Brain microvascular endothelial cell (primary cell): ENCODE measurements at regions not wholly inside any gene's neighbourhood (a gene's known extent, or its start where the extent isn't known, plus 50 kb on each side); places are given as distances from the start of the nearest gene placed in this dataset.

Experiments
- DNase-seq: peaks from one replicate; pipeline ENCODE4 v3.0.0-alpha.2; 2020
- H3K27ac ChIP-seq: fragments of 250-450 bp; sonication (Bioruptor Pico); 2 replicates; pipeline ENCODE4 v1.5.1; 2020; ENCODE audit warnings: mild to moderate bottlenecking, moderate library complexity
- H3K27me3 ChIP-seq: fragments of 250-450 bp; sonication (Bioruptor Pico); replicated peaks from 2 replicates; pipeline ENCODE4 v1.5.1; 2020; ENCODE audit warnings: mild to moderate bottlenecking
- H3K36me3 ChIP-seq: fragments of 250-450 bp; sonication (Bioruptor Pico); replicated peaks from 2 replicates; pipeline ENCODE4 v1.5.1; 2020; ENCODE audit warnings: mild to moderate bottlenecking
- H3K4me3 ChIP-seq: 2 replicates; pipeline ENCODE4 v1.5.1; 2011; ENCODE audit warnings: low read depth, mild to moderate bottlenecking, control low read depth, low read length, moderate library complexity
- CTCF ChIP-seq: IDR thresholded peaks from 2 replicates; pipeline ENCODE4 v1.5.1; 2011; ENCODE audit warnings: low read depth, mild to moderate bottlenecking, moderate library complexity, low read length, control low read depth, inconsistent platforms; ENCODE audit errors: missing control alignments
- in situ Hi-C: cut with HindIII; loops from 2 replicates; pipeline ENCODE4 v1.10.0; 2017; ENCODE audit warnings: low sequenced_read_pairs, low pct_ligation_motif_present

GRCh38 chr6:109306733-109307132 lies 75.5 kb downstream of the CD164 start:
- H3K4me3 ChIP-seq, result no peak overlapping the region
- in situ Hi-C loops, result no loop called here
- no peak for TF ChIP-seq CTCF
- no peak for DNase-seq
- no peaks in the 10 kb centered on the region for H3K27me3 ChIP-seq
- H3K27ac ChIP-seq, result no peak overlapping the region
- no peaks in the 10 kb centered on the region for H3K36me3 ChIP-seq

DNA sequence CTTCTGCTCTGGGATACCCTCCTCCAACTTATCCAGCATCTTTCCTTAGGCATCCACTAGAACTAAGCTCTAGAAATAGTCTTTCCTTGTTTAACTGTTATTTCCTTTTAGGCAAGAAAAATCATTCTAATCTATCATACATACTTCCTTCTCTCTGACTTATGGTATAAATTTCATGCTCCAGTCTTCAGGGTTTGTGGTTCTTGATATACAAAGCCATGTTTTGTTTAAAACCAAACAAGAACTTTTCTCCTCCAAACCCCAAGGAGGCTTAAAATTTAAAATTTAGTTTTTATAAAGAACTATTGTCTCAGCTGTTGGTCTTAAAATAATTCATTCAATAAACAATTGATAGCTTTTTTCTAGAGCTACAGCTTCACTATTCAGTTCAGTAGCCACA lies 77.2 kb downstream of the CD164 start:
- H3K27me3 ChIP-seq, result no peaks in the 10 kb centered on the region
- no peak overlapping the region for H3K4me3 ChIP-seq
- H3K36me3 ChIP-seq, result no peaks in the 10 kb centered on the region
- TF ChIP-seq CTCF, result no peak
- in situ Hi-C loops, result no loop called here
- H3K27ac ChIP-seq, result no peak overlapping the region
- no peak for DNase-seq

DNA sequence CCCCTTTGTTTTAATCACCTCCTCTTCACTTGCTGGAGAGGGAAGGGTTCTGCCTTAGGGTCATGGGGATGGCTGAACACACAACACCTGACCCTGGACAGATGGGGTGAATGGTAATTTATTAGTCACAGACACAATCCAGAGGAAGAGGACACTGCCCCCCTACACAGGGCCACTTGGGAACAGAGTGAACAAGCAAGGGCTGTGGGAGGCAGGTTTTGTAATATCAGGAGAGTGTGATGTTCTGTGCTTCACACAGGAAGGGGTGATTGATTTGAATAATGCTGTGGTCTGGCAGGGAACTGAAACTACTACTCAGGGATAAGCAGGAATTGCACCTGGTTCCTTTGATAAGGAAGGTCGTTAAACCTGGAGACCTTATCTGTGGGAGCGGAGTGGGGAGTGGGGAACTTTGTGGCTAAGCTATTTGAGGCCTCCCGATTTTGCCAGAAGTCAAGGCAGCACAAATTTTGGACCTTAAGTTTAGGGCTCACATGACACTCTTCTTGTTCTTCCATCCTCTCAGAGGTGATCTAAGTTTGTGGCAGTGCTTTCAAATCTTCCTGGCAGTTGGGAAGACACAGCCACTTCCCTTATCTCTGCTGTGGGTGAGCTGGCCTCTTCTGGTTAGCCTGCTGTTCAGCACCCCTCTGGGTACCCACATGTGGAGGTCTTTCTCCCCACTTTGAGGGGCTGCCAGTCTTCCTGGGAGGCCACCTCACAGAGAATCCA lies 77.8 kb downstream of the CD164 start:
- in situ Hi-C loops, result no loop called here
- no peaks in the 10 kb centered on the region for H3K27me3 ChIP-seq
- H3K36me3 ChIP-seq, result no peaks in the 10 kb centered on the region
- H3K4me3 ChIP-seq, result no peak overlapping the region
- no peak overlapping the region for H3K27ac ChIP-seq
- DNase-seq, result no peak
- TF ChIP-seq CTCF, result no peak

DNA sequence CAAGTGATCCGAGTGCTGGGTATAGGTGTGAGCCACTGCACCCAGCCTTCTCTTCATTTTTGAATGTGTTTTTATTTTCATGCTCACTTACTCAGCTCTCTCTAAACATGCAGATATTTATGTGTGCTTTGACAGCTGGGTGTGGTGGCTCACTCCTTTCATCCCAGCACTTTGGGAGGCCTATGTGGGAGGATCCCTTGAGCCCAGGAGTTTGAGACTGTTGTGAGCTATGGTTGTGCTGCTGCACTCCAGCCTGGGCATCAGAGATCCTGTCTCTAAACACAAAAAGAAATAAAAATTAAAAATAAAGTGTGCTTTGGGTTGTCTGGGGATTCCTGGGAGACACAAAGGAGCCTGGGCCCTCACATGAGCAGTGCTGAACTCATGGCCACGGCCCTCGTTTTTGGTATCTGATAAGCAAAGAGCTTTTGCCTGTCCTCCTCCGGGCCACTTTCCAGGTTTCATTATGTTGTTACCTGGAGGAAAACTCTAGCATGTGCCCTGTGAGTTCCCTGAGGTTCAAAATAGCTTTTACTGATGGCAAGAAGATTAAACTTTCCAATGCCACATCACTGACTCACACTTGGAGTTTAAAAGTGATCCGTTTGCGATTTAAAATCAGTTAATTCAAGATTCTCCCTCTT lies 78.5 kb downstream of the CD164 start:
- no peaks in the 10 kb centered on the region for H3K27me3 ChIP-seq
- TF ChIP-seq CTCF, result no peak
- no peak overlapping the region for H3K27ac ChIP-seq
- in situ Hi-C loops, result no loop called here
- no peak overlapping the region for H3K4me3 ChIP-seq
- H3K36me3 ChIP-seq, result no peaks in the 10 kb centered on the region
- no peak for DNase-seq

- no peaks in the 10 kb centered on the region for H3K27me3 ChIP-seq
- in situ Hi-C loops, result no loop called here
- no peak overlapping the region for H3K4me3 ChIP-seq
- H3K36me3 ChIP-seq, result no peaks in the 10 kb centered on the region
- DNase-seq, result no peak
- TF ChIP-seq CTCF, result no peak
- no peak overlapping the region for H3K27ac ChIP-seq
Measured at GRCh38 chr6:109303164-109303563, 79.1 kb downstream of the CD164 start.
